CD4-positive, alpha-beta memory T cell (primary cell): ENCODE measurements at regions not wholly inside any gene's neighbourhood (a gene's known extent, or its start where the extent isn't known, plus 50 kb on each side); places are given as distances from the start of the nearest gene placed in this dataset.

ENCODE experiments used
- CTCF ChIA-PET: fragments of 350-600 bp; sonication (Branson Sonifier 250); formaldehyde crosslinking; loops from one replicate; lab custom pipeline; 2021; ENCODE audit warnings: inconsistent platforms; ENCODE audit not compliant: partially characterized antibody; lab: Charles Lee
- POLR2A ChIA-PET: fragments of 350-600 bp; sonication (Branson Sonifier 250); formaldehyde crosslinking; loops from one replicate; lab custom pipeline; 2021; ENCODE audit not compliant: partially characterized antibody; lab: Charles Lee
- DNase-seq, 5 donors: peaks; one replicate each; pipeline versions ENCODE4 v3.0.0 to v3.0.0-alpha.2; 2020 to 2022; ENCODE audit warnings: mixed read lengths in 1 of 5
- H3K27ac ChIP-seq: one replicate; pipeline ENCODE4 v1.7.0; 2013; ENCODE audit warnings: low read depth, low read length
- H3K27me3 ChIP-seq: 2 replicates; pipeline ENCODE4 v1.7.0; 2013; ENCODE audit warnings: mild to moderate bottlenecking, low read length, moderate library complexity; ENCODE audit not compliant: insufficient read depth
- H3K36me3 ChIP-seq: 2 replicates; pipeline ENCODE4 v1.7.0; 2013; ENCODE audit warnings: mild to moderate bottlenecking, low read length, moderate library complexity; ENCODE audit not compliant: insufficient read depth
- H3K4me1 ChIP-seq: 2 replicates; pipeline ENCODE4 v1.7.0; 2013; ENCODE audit warnings: mild to moderate bottlenecking, low read length, moderate library complexity; ENCODE audit not compliant: insufficient read depth
- H3K4me3 ChIP-seq, 2 donors: one replicate each; pipeline ENCODE4 v1.7.0; 2013; ENCODE audit warnings: low read length in 2 of 2, mild to moderate bottlenecking in 1 of 2
- H3K9me3 ChIP-seq, 2 donors: one replicate each; pipeline ENCODE4 v1.7.0; 2013; ENCODE audit warnings: low read length in 2 of 2, control low read depth in 1 of 2; ENCODE audit not compliant: control insufficient read depth in 1 of 2
- H3K27ac Mint-ChIP-seq, 7 donors: one replicate each; pipeline ENCODE4 v1.8.0; 2020 to 2021; ENCODE audit warnings: mixed read lengths in 7 of 7, mild to moderate bottlenecking in 6 of 7, inconsistent platforms in 3 of 7, moderate library complexity in 3 of 7
- H3K27me3 Mint-ChIP-seq, 2 donors: one replicate each; pipeline ENCODE4 v1.8.0; 2020 to 2021; ENCODE audit warnings: mixed read lengths in 2 of 2
- H3K36me3 Mint-ChIP-seq, 2 donors: one replicate each; pipeline ENCODE4 v1.8.0; 2020 to 2021; ENCODE audit warnings: mixed read lengths in 2 of 2, inconsistent platforms in 1 of 2, mild to moderate bottlenecking in 1 of 2
- H3K4me1 Mint-ChIP-seq, 4 donors: one replicate each; pipeline ENCODE4 v1.8.0; 2020 to 2021; ENCODE audit warnings: mixed read lengths in 4 of 4, mild to moderate bottlenecking in 1 of 4
- H3K4me3 Mint-ChIP-seq, 8 donors: one replicate each; pipeline ENCODE4 v1.8.0; 2020 to 2021; ENCODE audit warnings: mixed read lengths in 8 of 8, mild to moderate bottlenecking in 7 of 8, moderate library complexity in 6 of 8, inconsistent platforms in 3 of 8
- H3K9me3 Mint-ChIP-seq, 8 donors: one replicate each; pipeline ENCODE4 v1.8.0; 2020 to 2021; ENCODE audit warnings: mixed read lengths in 8 of 8, mild to moderate bottlenecking in 5 of 8, inconsistent platforms in 3 of 8, moderate library complexity in 1 of 8
- intact Hi-C: fragments of 100-400 bp; cut with micrococcal nuclease; formaldehyde crosslinking; loops from one replicate; pipeline ENCODE4 v1.15.1; 2023

- H3K4me3 ChIP-seq: no peak overlapping the region
- no peaks in the 10 kb centered on the region for H3K4me1 Mint-ChIP-seq
- no peaks in the 10 kb centered on the region for H3K27me3 ChIP-seq
- no peak overlapping the region for H3K4me3 Mint-ChIP-seq
- H3K4me1 ChIP-seq: no peaks in the 10 kb centered on the region
- no peak overlapping the region for H3K27ac ChIP-seq
- POLR2A ChIA-PET: interaction anchor here (0.5 kb wide), 1 partner anchor 19 kb away, joined by 3 read pairs; no protein-coding TSS in a partner anchor
- no peaks in the 10 kb centered on the region for H3K9me3 Mint-ChIP-seq
- no peaks in the 10 kb centered on the region for H3K9me3 ChIP-seq
- H3K27ac Mint-ChIP-seq: no peak overlapping the region
- intact Hi-C loops: no loop called here
- H3K27me3 Mint-ChIP-seq: peaks cover 1 to 2% of the 10 kb centered on the region in 2 donors
- no peaks in the 10 kb centered on the region for H3K36me3 Mint-ChIP-seq
- no peaks in the 10 kb centered on the region for H3K36me3 ChIP-seq
- DNase-seq: no peak
- CTCF ChIA-PET: interaction anchor here (1.1 kb wide), 1 partner anchor 10 kb away, joined by 4 read pairs; no protein-coding TSS in a partner anchor
Measured at GRCh38 chr10:117929327-117930067, 117.2 kb downstream of the RAB11FIP2 start.

GRCh38 chr10:117931078-117931477 is 115.7 kb downstream of the RAB11FIP2 start:
- peaks cover 0 to 1% of the 10 kb centered on the region in 2 donors for H3K27me3 Mint-ChIP-seq
- no peaks in the 10 kb centered on the region for H3K27me3 ChIP-seq
- no peaks in the 10 kb centered on the region for H3K4me1 ChIP-seq
- no peak overlapping the region for H3K4me3 ChIP-seq
- POLR2A ChIA-PET: no interaction called here
- CTCF ChIA-PET: no interaction called here
- no peaks in the 10 kb centered on the region for H3K36me3 Mint-ChIP-seq
- intact Hi-C loops: no loop called here
- peaks cover 0 to 4% (median 0%) of the 10 kb centered on the region in 8 donors for H3K9me3 Mint-ChIP-seq
- no peak overlapping the region for H3K27ac Mint-ChIP-seq
- DNase-seq: no peak
- no peaks in the 10 kb centered on the region for H3K9me3 ChIP-seq
- H3K36me3 ChIP-seq: no peaks in the 10 kb centered on the region
- H3K4me1 Mint-ChIP-seq: no peaks in the 10 kb centered on the region
- H3K4me3 Mint-ChIP-seq: no peak overlapping the region
- H3K27ac ChIP-seq: no peak overlapping the region

GRCh38 chr10:117933036-117933435 is 113.7 kb downstream of the RAB11FIP2 start:
- no peaks in the 10 kb centered on the region for H3K36me3 Mint-ChIP-seq
- Histone ChIP-seq H3K27me3 (no peaks in the 10 kb centered on the region), H3K27ac (no peak overlapping the region), H3K9me3 (no peaks in the 10 kb centered on the region), H3K4me3 (no peak overlapping the region), H3K4me1 (no peaks in the 10 kb centered on the region), H3K36me3 (no peaks in the 10 kb centered on the region)
- no peak overlapping the region for H3K4me3 Mint-ChIP-seq
- no peak for DNase-seq
- CTCF ChIA-PET: no interaction called here
- intact Hi-C loops: no loop called here
- POLR2A ChIA-PET: no interaction called here
- H3K27ac Mint-ChIP-seq: no peak overlapping the region
- H3K27me3 Mint-ChIP-seq: peaks cover 0 to 1% of the 10 kb centered on the region in 2 donors
- H3K4me1 Mint-ChIP-seq: no peaks in the 10 kb centered on the region
- H3K9me3 Mint-ChIP-seq: peaks cover 0 to 4% (median 0%) of the 10 kb centered on the region in 8 donors

GRCh38 chr10:117934477-117934876 is 112.3 kb downstream of the RAB11FIP2 start:
- Mint-ChIP-seq H3K36me3 (no peaks in the 10 kb centered on the region), H3K4me1 (no peaks in the 10 kb centered on the region), H3K9me3 (peaks cover 0 to 4% (median 0%) of the 10 kb centered on the region in 8 donors), H3K27me3 (peaks cover 1 to 2% of the 10 kb centered on the region in 2 donors), H3K27ac (no peak overlapping the region), H3K4me3 (no peak overlapping the region)
- no peak overlapping the region for H3K4me3 ChIP-seq
- no peaks in the 10 kb centered on the region for H3K27me3 ChIP-seq
- POLR2A ChIA-PET: no interaction called here
- no peaks in the 10 kb centered on the region for H3K36me3 ChIP-seq
- H3K4me1 ChIP-seq: no peaks in the 10 kb centered on the region
- CTCF ChIA-PET: no interaction called here
- intact Hi-C loops: no loop called here
- H3K9me3 ChIP-seq: no peaks in the 10 kb centered on the region
- DNase-seq: no peak
- no peak overlapping the region for H3K27ac ChIP-seq

GRCh38 chr10:117936141-117936540 is 110.6 kb downstream of the RAB11FIP2 start:
- H3K27ac Mint-ChIP-seq: no peak overlapping the region
- peaks cover 0 to 4% (median 0%) of the 10 kb centered on the region in 8 donors for H3K9me3 Mint-ChIP-seq
- H3K4me1 Mint-ChIP-seq: no peaks in the 10 kb centered on the region
- Histone ChIP-seq H3K27me3 (no peaks in the 10 kb centered on the region), H3K36me3 (no peaks in the 10 kb centered on the region), H3K27ac (no peak overlapping the region), H3K9me3 (no peaks in the 10 kb centered on the region), H3K4me1 (no peaks in the 10 kb centered on the region), H3K4me3 (no peak overlapping the region)
- ChIA-PET POLR2A (no interaction called here), CTCF (no interaction called here)
- H3K4me3 Mint-ChIP-seq: no peak overlapping the region
- intact Hi-C loops: no loop called here
- no peaks in the 10 kb centered on the region for H3K36me3 Mint-ChIP-seq
- DNase-seq: no peak
- H3K27me3 Mint-ChIP-seq: peaks cover 1 to 3% of the 10 kb centered on the region in 2 donors

GRCh38 chr10:117936566-117936965 is 110.2 kb downstream of the RAB11FIP2 start:
- H3K4me3 ChIP-seq: no peak overlapping the region
- H3K9me3 ChIP-seq: no peaks in the 10 kb centered on the region
- no peaks in the 10 kb centered on the region for H3K36me3 ChIP-seq
- Mint-ChIP-seq H3K27me3 (peaks cover 1 to 3% of the 10 kb centered on the region in 2 donors), H3K4me1 (no peaks in the 10 kb centered on the region), H3K9me3 (peaks cover 0 to 4% (median 0%) of the 10 kb centered on the region in 8 donors), H3K27ac (no peak overlapping the region), H3K36me3 (no peaks in the 10 kb centered on the region), H3K4me3 (no peak overlapping the region)
- POLR2A ChIA-PET: no interaction called here
- CTCF ChIA-PET: no interaction called here
- no peaks in the 10 kb centered on the region for H3K4me1 ChIP-seq
- H3K27me3 ChIP-seq: no peaks in the 10 kb centered on the region
- DNase-seq: no peak
- H3K27ac ChIP-seq: no peak overlapping the region
- intact Hi-C loops: no loop called here

- ChIA-PET POLR2A (no interaction called here), CTCF (no interaction called here)
- H3K9me3 Mint-ChIP-seq: peaks cover 0 to 4% (median 0%) of the 10 kb centered on the region in 8 donors
- no peak overlapping the region for H3K27ac ChIP-seq
- DNase-seq: no peak
- H3K4me3 ChIP-seq: no peak overlapping the region
- H3K4me1 Mint-ChIP-seq: no peaks in the 10 kb centered on the region
- H3K36me3 Mint-ChIP-seq: no peaks in the 10 kb centered on the region
- peaks cover 1 to 3% of the 10 kb centered on the region in 2 donors for H3K27me3 Mint-ChIP-seq
- intact Hi-C loops: no loop called here
- H3K27ac Mint-ChIP-seq: no peak overlapping the region
- no peaks in the 10 kb centered on the region for H3K36me3 ChIP-seq
- no peaks in the 10 kb centered on the region for H3K27me3 ChIP-seq
- H3K9me3 ChIP-seq: no peaks in the 10 kb centered on the region
- no peaks in the 10 kb centered on the region for H3K4me1 ChIP-seq
- H3K4me3 Mint-ChIP-seq: no peak overlapping the region
Measured at GRCh38 chr10:117936976-117937375, 109.8 kb downstream of the RAB11FIP2 start.
